ENCODE measurements at regions not wholly inside any gene's neighbourhood (a gene's known extent, or its start where the extent isn't known, plus 50 kb on each side); places are given as distances from the start of the nearest gene placed in this dataset.

GRCh38 chr2:31748041-31748440 is 167.3 kb upstream of the SRD5A2 start:
- DNase-seq (no peak), ATAC-seq (no peak)
- H3K4me3 ChIP-seq = no peak overlapping the region
- no peak for TF ChIP-seq CTCF (IDR thresholded peaks at IDR 0.05)
- H3K9me3 ChIP-seq = peaks cover 14% of the 10 kb centered on the region
- intact Hi-C loops (cut with DNase I, micrococcal nuclease) = no loop called here
- no peaks in the 10 kb centered on the region for H3K36me3 ChIP-seq (ENCODE audit: low read depth)
- H3K4me1 ChIP-seq (ENCODE audit: low read depth) = no peaks in the 10 kb centered on the region

- H3K4me3 ChIP-seq = no peak overlapping the region
- no peaks in the 10 kb centered on the region for H3K36me3 ChIP-seq (ENCODE audit: low read depth)
- DNase-seq (no peak), ATAC-seq (no peak)
- no peak for TF ChIP-seq CTCF (IDR thresholded peaks at IDR 0.05)
- intact Hi-C loops (cut with DNase I, micrococcal nuclease) = no loop called here
- no peaks in the 10 kb centered on the region for H3K9me3 ChIP-seq
- no peaks in the 10 kb centered on the region for H3K4me1 ChIP-seq (ENCODE audit: low read depth)
Measured at GRCh38 chr2:31739161-31739560, 158.4 kb upstream of the SRD5A2 start.

GRCh38 chr2:31736695-31737454 is 156.1 kb upstream of the SRD5A2 start:
- intact Hi-C loops (cut with DNase I, micrococcal nuclease) = no loop called here
- Histone ChIP-seq H3K4me3 (no peak overlapping the region), H3K4me1 (ENCODE audit: low read depth) (no peaks in the 10 kb centered on the region), H3K36me3 (ENCODE audit: low read depth) (no peaks in the 10 kb centered on the region), H3K9me3 (no peaks in the 10 kb centered on the region)
- no peak for TF ChIP-seq CTCF (IDR thresholded peaks at IDR 0.05)
- ATAC-seq (peak; percentile 67), DNase-seq (no peak)

- intact Hi-C loops (cut with DNase I, micrococcal nuclease) = no loop called here
- ATAC-seq = no peak
- Histone ChIP-seq H3K9me3 (no peaks in the 10 kb centered on the region), H3K4me3 (no peak overlapping the region), H3K36me3 (ENCODE audit: low read depth) (no peaks in the 10 kb centered on the region), H3K4me1 (ENCODE audit: low read depth) (no peaks in the 10 kb centered on the region)
- DNase-seq = no peak
- no peak for TF ChIP-seq CTCF (IDR thresholded peaks at IDR 0.05)
Measured at GRCh38 chr2:31735716-31736115, 155.0 kb upstream of the SRD5A2 start.

- ATAC-seq (peak; percentile 48), DNase-seq (no peak)
- intact Hi-C loops (cut with DNase I, micrococcal nuclease) = no loop called here
- Histone ChIP-seq H3K9me3 (no peaks in the 10 kb centered on the region), H3K4me1 (ENCODE audit: low read depth) (no peaks in the 10 kb centered on the region), H3K36me3 (ENCODE audit: low read depth) (no peaks in the 10 kb centered on the region), H3K4me3 (no peak overlapping the region)
- TF ChIP-seq CTCF (IDR thresholded peaks at IDR 0.05) = no peak
Measured at GRCh38 chr2:31729442-31730092, 148.8 kb upstream of the SRD5A2 start.

All from mucosa of descending colon (tissue), 3 donors.